RKO (cell line): ENCODE measurements at regions not wholly inside any gene's neighbourhood (a gene's known extent, or its start where the extent isn't known, plus 50 kb on each side); places are given as distances from the start of the nearest gene placed in this dataset.

Experiments
- DNase-seq: peaks from one replicate; pipeline ENCODE4 v3.0.0-alpha.2; 2016; ENCODE audit warnings: low spot score

GRCh38 chr20:60480950-60481742, 522.9 kb downstream of the CDH26 start:
- no peak for DNase-seq

- DNase-seq, result no peak
These were observed 523.5 kb downstream of the CDH26 start for GRCh38 chr20:60481743-60482133.

GRCh38 chr20:60482221-60483008, 524.2 kb downstream of the CDH26 start:
- no peak for DNase-seq

- no peak for DNase-seq
These were observed 525.1 kb downstream of the CDH26 start for GRCh38 chr20:60483371-60483770.

- no peak for DNase-seq
These were observed 526.1 kb downstream of the CDH26 start for GRCh38 chr20:60484316-60484715.

- DNase-seq, result no peak
These were observed 527.0 kb downstream of the CDH26 start for GRCh38 chr20:60485012-60485760.

GRCh38 chr20:60486315-60486714, 528.1 kb downstream of the CDH26 start:
- no peak for DNase-seq

- DNase-seq, result no peak
These were observed 528.7 kb downstream of the CDH26 start for GRCh38 chr20:60486937-60487336.

GRCh38 chr20:60490217-60491050, 532.2 kb downstream of the CDH26 start:
- DNase-seq, result no peak

GRCh38 chr20:60491051-60491581, 532.9 kb downstream of the CDH26 start:
- no peak for DNase-seq

GRCh38 chr20:60494476-60494875, 536.3 kb downstream of the CDH26 start:
- DNase-seq, result no peak

GRCh38 chr20:60497298-60498035, 539.2 kb downstream of the CDH26 start:
- no peak for DNase-seq

- no peak for DNase-seq
These were observed 541.9 kb downstream of the CDH26 start for GRCh38 chr20:60500038-60500701.

- DNase-seq, result no peak
These were observed 542.8 kb downstream of the CDH26 start for GRCh38 chr20:60501048-60501447.

GRCh38 chr20:60502881-60503280, 544.7 kb downstream of the CDH26 start:
- DNase-seq, result no peak

GRCh38 chr20:60505423-60505822, 547.2 kb downstream of the CDH26 start:
- no peak for DNase-seq

- no peak for DNase-seq
These were observed 547.8 kb downstream of the CDH26 start for GRCh38 chr20:60506061-60506460.

GRCh38 chr20:60507087-60507694, 549.0 kb downstream of the CDH26 start:
- no peak for DNase-seq

- no peak for DNase-seq
These were observed 551.2 kb downstream of the CDH26 start for GRCh38 chr20:60509407-60509806.

- no peak for DNase-seq
These were observed 552.1 kb downstream of the CDH26 start for GRCh38 chr20:60510356-60510755.
